HG02885 (cell line): ENCODE measurements at regions not wholly inside any gene's neighbourhood (a gene's known extent, or its start where the extent isn't known, plus 50 kb on each side); places are given as distances from the start of the nearest gene placed in this dataset.

Source experiments
- ATAC-seq: cut with Tn5 transposase; IDR thresholded peaks from one replicate; pipeline ENCODE4 v1.9.1; 2021; ENCODE audit warnings: mild to moderate bottlenecking; ENCODE audit not compliant: unreplicated experiment, poor library complexity

DNA sequence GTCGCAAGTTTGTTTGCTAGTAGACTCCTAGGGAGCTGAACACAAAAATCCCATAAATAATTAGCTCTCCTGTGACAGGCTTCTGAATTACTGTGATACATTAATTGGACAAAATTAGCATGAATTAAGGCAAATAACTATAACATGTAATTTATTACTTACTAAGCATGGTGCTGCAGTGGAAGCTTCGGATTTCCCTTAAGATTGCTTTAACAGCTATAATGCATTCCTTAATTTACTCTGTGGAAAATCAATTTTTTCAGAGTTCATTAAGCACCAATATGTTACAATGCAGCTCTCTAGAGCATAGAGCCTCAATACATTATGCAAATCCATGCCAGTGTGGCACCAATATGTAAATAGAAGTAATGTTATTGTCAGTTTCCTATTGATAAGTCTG lies 201.5 kb downstream of the MDFIC start:
- no peak for ATAC-seq

DNA sequence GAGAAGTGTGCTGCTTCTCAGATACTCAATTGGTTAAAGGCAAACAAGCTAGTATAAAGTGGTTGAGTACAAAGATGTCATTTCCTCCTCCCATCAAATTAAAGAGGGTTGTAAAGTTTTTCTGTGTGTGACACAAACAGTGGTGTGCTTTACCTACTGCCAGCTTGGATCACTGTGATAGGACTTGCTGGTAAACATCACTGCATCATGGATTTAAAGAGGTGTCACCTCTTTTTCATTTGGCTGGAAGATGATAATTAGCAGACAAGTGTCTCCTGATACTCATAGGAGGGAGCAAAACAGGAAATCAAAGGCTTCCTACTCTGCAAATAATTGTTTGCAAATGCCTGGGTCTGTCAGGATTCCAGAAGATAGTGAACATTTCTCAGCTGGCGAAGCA lies 200.5 kb downstream of the MDFIC start:
- ATAC-seq: no peak

DNA sequence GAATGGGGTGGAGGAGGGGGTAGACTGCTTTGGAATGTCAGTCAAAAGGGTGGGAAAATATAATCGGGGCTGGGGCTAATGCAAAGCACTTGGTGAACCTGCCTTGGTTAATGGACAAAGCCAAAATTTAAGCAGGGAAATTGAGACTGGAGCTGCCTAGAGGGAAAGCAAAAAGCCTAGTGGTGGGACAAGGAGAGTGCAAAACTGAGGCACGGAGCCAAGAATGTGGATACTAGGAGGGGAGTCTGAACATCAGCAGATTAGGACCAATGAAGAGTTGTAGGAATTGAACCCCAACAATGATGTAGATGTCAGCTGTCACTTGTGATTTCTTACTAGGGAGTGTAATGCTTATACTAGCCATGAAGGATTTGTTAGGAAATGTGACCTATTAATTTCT lies 195.9 kb downstream of the MDFIC start:
- ATAC-seq: no peak

DNA sequence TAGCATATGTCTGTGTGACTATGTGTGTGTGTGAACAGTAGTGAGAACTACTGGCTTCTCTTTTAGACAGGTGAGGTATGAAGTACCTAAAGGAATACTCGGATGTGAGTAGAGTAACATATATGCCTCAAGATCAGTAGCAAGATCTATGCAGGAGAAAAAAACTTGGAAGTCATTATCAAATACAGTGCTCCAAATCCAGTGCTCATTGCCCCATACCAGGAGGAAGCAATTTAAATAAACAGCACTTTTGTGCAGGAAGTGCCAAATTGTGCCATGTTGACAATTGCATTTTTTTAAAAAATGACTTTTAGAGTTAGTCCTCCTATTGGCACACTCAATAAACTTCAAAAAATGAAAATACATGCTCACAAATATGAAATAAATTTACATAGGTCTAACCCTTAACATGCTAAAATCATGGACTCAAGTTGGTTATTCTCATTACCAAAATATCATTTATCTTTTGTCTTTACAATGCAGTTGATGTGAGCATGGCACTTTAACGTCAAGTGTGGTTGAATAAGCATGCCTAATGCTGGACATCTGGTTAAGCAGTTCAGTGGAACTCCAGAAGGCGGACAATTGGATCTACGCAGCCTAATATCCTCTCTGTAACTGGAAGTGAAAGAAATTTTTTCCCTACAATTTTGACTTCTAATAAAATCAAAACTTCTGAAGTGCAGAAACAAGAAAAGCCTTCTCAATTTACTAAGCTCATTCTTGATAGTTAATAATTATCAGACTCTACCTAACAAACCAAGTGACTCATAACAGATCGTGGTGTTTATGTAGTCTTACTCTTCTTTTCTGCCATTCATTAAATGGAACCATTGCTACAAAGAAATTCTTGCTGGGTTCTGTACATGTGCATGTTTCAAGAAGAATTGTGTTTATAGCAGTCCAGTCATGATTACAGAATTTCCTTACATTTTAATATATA lies 195.2 kb downstream of the MDFIC start:
- no peak for ATAC-seq

DNA sequence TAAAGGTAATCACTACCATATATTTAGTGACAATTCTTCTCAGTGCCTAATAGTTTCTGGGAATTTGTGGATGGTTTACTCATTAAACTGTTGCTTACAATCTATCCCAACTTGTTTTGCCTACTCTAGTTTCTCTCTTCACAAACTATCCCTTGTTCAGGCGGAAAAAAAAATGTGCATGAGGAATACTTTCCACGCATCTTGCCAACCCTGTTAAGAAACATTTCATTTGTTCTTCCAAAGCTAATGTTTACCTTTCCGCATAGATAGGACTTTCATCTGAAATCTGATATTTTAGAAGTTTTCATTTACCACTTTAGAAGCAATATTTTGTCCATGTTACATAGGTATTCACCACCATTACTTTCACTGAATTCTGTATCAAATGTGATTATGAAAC lies 191.9 kb downstream of the MDFIC start:
- no peak for ATAC-seq

DNA sequence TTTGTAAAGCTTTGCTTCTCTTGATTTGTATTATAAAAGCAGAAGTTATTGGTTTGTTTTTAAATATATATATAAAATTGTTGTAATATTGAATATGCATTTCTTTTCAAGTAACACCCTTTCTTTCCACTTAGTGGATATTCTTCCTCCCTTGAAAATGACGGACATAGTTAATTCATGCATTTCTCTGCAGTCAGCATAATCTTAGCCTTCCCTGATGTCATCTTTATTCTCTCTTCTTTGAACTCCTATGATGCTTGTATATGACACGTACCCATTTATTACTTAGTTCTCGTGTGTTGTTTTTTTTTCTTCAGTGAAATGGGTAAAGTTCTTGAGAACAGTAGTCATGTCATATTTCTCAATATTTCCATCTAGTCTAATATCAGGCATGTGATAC lies 191.2 kb downstream of the MDFIC start:
- ATAC-seq: no peak

DNA sequence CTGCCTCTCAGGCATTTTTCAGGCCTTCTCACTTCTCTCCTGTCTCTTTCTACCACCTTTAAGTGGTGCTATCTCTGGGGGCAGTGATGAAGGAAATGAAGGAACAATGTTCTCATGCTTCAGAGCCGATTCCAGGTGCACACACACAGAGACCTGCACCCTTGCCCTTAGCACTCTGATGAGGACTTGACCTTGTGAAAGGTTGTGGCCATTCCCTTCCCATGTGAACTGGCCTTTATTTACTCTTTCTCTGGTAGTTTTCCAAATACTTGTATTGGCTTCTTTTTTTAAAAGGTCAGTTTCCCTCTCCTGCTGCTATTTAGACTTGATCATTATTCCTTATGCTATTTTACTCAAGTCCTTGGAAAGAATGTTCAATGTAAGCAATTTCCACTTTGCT lies 188.6 kb downstream of the MDFIC start:
- no peak for ATAC-seq

DNA sequence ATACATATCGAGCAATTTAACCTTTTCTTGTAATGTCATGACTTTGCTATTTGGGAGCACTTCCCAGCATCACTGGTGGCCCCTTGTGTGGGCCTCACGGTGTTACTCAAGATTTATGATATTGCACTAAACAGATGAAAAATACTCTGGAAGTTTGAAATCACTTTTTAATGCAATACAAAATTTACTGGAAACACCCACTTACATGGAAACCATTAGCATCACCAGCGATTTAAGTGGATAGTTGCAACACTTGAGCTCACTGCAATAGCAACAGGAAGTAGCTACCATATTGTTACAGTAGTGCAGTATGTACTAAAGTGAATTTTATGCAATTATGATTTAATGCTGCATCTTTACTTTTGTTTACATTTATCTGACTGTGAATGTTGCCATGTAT lies 184.4 kb downstream of the MDFIC start:
- no peak for ATAC-seq

DNA sequence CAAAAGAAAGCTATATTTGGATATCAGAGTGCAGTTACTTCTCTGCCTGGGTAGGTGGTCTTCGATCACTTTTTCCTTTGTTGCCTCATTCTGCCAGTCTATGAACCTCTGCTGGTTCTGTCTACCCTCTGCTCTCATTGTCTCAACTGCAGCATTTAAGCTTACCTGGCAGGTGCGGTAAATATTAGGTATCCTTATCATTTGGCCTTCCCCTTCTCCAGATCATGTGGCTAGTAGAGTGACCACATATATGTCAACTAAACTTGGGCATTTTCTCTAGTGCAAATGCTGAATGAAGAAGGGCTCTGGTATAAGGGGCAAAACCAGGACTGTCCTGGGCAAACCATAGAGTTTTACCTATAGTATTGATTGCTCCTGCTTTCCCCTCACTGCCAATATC lies 180.8 kb downstream of the MDFIC start:
- ATAC-seq: no peak

DNA sequence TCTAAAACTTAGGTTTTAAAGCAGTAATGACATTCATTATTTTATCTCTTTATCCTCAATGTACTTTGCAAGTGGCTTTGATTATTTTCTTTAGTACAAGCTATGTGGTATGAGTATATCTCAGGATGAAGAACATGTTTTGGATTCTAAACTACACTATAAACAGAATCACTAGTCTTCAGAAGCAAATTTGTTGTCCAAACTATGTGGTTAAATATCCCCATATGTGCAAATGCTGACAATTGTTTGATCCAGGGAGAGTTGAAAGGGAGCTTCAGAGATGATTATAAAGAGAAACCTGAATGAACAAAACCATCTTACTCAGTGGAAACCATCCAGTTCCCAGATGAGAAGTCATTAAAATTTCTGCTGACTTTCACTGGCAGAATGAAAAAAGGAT lies 179.3 kb downstream of the MDFIC start:
- ATAC-seq: no peak

DNA sequence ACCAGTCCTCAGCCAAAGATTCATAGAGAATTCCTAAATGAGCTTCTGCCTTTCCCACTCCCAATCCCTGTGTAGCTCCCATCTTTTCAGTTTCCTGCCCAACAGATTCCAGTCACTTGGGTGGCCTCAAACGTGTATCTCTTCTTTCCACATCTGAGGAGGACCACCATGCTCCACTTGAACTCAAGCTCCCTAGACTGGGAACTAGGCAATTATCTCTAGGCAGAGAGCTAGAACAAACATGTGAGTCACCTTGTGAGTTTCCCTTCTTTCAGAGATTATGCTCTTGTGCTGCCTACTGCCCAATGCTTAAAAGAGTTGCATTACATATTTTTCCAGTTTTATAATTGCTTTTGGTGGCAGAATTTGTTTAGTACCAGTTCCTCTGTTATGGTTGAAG lies 178.0 kb downstream of the MDFIC start:
- no peak for ATAC-seq

DNA sequence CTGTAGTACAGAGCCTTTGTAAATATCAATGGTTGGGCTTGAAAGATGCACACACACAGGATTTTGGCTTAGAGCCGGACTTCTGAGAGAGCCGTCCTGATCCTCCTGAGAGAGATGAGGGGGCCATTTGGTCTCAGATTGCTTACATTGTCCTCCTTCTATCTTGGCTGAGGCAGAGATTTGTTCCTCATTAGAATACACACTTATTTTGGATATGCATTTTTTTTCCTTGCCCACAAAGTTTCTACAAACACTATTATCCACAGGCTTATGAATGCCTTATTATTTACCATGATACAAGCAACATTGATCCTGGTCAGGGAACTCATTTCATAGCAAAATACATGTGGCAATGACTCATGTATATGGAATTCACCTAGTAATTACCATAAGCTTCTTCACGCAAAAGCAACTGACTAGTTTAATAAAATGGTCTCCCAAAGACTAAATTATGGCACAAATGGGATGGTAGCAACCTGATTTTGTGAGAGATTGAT lies 175.3 kb downstream of the MDFIC start:
- ATAC-seq: no peak

DNA sequence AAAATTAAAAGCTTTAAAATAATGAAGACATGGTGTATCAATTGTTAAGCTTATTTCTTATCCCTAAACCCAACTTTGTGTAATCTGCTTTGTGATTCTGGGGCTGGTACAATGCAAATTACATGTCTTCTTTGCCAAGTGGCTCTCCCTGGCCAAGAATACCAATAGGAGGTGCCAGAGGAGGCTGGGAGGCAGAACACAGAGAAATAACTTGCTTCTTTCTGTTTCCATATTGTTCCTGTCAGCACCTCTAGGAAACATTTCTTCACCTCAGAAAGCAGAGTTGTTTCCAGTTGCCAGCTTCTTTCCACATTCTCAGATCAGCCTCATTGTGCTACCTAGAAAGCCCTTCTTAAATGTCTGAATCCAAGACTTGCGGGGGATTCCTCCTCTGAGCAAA lies 174.4 kb downstream of the MDFIC start:
- no peak for ATAC-seq

DNA sequence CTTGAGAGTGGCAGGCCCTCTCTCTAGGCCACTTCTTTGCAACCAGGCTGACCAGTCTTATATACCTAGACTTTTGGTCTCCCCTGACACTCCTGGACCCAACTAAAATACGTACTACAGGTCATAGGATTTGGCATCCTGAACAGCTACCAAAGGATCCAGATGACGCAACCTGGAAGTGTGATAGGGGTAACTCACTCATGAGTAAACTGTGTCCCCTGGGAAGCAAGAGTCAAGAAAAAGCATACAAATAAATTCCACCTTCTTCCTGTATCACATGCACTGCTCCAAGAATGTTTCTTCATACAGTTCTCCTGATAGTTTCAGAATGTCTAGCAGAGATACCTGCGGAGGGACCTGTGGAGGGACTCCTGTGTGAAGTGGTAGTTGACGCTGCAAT lies 172.3 kb downstream of the MDFIC start:
- no peak for ATAC-seq

DNA sequence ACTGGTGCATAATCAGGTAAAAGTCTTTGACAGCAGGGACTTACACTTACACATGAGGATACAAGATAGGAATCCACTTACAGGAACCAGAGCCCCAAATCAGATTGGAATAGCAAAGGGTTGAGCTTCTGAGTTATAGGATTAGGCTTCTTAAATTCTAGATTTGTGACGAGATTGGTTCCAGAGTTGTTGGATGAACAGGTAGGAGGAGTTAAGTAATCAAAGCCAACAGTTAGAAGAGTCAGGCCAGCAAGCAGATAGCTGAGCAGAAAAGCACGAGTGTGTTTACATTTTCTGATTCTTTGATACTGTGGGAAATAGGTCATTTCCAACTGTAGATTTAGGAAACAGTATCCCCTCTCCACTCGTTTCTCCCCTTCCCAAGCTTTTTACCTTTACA lies 167.0 kb downstream of the MDFIC start:
- ATAC-seq: no peak

DNA sequence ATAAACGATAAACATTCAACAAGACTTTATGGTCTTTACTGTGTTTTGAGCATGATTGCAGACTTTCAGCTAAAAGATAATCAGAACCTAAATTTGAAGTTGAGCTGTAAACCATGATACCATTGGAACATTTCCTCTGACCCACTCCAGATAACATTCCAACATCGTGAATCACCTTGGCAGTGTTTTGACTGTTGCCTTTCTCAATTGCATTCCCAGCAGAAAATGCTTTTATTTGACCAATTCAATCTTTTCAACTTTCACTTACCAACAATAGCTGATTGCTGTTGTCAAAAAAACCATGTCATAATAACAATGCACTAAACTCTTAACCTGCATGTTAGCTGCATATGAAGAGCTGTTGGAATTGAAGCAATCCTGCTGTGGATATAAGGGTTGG lies 165.5 kb downstream of the MDFIC start:
- no peak for ATAC-seq

DNA sequence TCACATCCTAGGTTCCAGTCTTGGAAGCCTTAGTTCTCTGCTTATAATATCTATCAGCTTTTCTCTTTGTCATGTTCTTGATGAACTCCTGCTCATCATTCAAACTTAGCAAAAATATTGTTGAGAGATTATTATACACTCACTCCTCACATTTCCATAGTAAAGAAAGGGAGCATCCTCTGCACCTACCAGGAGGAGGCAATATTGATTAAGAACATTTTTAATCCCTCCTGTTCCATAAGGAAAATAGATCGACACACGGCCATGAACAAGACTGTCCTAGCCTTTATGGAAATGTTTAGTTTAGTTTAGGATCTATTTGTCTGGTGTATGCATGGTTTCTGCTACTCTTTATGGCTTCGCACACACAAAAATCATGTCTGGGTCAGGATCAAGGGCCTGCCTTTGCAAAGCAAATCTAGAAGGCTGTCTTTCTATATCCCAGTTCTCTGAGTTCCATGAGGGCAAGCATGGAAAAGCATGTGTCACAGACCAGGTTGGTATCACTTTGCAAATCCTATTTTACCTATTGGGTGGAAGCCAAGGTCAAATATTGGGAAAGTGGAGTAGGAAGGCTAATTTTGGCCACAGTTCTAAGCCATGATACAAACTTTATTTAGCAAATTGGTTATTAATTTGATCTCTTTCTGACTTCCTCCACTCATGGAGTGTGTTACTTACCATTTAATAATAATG lies 164.4 kb downstream of the MDFIC start:
- ATAC-seq: no peak

DNA sequence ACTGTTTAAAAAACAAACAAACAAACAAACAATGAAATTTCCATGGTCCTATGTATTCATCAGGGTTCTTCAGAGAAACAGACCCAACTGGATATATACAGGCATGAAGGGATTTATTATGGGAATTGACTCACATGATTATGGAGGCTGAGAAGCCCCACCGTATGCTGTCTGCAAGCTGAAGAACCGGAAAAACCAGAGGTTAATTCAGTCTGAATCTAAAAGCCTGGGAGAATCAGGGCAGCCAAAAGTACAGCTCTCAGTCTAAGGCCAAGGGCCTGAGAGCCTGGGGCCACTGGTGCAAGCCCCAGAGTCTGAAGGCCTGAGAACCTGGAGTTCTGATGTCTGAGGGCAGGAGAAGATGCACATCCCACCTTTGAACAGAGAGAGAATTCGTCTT lies 163.5 kb downstream of the MDFIC start:
- no peak for ATAC-seq

DNA sequence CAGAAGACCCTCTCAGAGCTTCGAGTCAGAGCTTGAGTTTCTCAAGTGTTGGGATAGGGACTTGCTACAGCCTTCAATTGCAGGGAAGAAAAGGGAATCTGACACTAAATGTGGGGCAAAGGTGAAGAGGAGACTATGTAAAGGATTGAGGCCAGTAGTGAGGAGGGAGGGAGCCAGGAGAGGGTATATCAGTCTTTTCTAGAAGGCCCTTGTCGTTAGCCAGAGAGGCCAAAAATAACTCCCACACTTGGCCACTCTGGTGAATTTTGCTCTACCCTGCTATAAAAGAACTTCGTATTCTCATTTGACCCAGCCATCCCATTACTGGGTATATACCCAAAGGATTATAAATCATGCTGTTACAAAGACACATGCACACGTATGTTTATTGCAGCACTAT lies 162.0 kb downstream of the MDFIC start:
- no peak for ATAC-seq

DNA sequence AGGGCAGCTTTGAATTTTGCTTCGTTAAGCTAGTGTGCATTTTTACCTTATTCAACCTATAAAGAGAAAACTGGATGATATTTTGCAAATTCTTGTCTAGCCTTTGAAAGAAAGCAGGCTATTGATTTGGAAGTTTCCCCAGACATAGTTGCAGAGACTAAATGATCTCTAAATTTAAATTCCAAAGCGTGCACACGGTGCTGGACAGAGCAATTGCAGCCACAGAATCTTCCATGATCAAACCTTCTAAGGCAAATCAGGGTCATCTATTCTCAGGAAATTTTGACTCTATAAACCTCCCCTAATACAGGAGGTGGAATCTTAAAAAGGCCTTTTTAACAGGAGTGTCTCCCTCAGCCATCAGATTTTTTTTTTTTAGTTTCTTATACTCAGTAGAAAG lies 159.9 kb downstream of the MDFIC start:
- no peak for ATAC-seq

DNA sequence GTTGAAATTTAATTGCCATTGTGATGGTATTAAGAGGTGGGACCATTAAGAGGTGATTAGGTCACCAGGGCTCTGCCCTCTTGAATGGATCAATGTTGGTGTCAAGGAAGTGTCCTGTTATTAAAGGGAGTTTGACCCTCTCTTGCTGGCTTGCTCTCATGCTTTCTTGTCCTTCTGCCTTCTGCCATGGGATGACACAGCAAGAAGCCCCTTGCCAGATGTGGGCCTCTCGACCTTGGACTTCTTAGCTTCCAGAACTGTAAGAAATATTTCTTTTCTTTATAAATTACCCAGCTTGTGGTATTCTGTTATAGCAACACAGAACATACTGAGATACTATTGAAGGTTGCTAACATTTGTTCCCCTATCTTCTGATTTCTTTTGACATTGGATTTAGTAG lies 157.0 kb downstream of the MDFIC start:
- no peak for ATAC-seq

DNA sequence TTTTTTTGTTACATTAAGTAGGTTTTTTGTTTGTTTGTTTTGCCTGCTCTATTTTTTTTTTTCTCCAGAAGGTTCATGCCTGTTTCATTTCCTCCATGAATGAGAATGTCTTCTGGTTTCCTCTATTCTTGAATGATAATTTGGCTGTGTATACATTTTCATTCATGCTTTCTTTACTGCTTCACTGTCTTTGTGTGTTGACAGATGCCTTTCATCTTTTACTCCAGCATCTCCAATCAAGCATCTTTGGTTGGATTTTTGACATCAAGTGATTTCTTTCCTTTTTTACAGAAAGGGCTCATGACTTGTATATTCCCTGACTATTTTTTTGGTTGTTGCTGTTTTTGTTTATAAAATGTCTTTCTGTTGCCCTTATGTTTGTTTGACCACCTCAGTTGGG lies 156.5 kb downstream of the MDFIC start:
- no peak for ATAC-seq
